GM04503 (cell line): ENCODE measurements at regions not wholly inside any gene's neighbourhood (a gene's known extent, or its start where the extent isn't known, plus 50 kb on each side); places are given as distances from the start of the nearest gene placed in this dataset.
"Not testable (repeated sequence)": the region's sequence is repeated elsewhere in the genome, so short reads cannot be mapped to it uniquely, and the experiment has no call there.

Experiments
- DNase-seq: peaks from one replicate; pipeline ENCODE4 v3.0.0-alpha.2; 2012; ENCODE audit warnings: low read depth

DNA sequence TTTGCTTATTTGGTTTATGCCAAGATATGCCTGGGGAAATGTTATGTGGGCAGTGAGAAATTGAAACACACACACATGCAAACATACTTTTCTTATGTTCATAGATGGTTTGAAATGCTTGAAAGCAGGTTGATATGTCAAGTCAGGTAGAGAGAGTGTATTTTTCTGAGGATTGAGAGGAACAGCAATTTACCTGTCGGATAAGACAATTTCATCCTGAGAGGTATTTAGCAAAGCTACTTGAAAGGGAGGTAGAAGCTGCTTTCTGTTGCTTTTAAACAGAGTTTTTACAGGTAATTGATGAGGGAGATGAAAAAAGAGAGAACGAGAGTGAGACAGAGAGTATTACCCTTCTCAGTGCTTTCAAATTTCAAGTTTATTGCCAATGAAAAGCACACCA is 854.3 kb downstream of the CDH8 start:
- DNase-seq, result no peak

DNA sequence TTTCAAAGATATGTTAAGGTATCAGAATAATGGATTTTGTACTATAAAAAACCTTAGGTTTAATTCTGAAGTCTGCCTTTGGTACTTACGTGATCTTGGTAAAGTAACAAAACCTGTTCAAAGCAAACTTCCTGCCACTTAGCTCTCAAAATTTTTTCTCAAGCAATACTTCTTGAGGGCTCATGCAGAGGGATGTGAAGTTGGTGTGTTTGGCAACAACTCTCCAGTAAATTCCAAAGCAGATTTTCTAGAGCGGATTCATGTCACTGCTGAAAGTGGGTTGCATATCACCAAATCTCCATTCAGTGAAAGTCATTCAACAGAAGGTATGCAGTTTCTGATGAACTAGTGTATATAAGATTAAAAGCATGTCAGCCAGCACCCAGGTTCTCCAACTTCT is 856.7 kb downstream of the CDH8 start:
- DNase-seq, result no peak

DNA sequence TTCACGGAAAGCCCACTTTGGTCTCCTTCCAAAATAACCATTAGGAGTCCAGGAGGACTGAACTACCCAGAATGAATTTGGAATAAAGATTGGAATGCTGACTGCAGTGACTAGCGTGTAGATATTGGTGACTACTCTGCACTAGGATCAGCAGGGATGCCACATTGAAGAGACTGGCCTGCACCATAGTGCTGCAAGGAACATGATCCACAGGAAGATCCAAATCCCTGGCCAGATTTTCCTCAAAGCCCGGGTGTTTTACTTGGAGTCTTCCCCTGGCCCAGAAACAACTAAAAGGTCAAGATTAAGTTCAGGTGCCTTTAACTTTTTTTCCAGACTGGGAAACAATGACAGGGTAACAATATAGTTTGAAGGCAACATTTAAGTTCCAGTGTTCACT is 870.4 kb downstream of the CDH8 start:
- no peak for DNase-seq

DNA sequence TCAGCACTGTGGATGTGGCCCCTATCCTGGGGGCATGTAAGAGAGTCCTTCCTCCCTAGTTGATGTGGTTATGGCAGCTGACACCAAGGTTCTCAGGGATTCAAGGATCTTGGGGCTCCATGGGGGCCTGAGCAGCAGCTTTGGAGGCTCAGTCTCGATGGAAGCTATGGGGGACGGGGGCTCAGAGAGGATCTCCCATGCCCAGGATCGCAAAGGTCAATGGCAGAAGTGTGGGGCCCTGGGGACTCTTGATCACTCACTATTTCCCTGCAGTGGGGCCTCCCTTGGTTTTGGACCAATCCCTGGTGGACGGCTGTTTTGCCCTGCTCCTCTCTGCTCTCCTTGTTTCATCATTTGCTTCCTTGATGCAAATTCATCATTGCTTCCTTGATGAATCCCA is 885.9 kb downstream of the CDH8 start:
- DNase-seq, result no peak

DNA sequence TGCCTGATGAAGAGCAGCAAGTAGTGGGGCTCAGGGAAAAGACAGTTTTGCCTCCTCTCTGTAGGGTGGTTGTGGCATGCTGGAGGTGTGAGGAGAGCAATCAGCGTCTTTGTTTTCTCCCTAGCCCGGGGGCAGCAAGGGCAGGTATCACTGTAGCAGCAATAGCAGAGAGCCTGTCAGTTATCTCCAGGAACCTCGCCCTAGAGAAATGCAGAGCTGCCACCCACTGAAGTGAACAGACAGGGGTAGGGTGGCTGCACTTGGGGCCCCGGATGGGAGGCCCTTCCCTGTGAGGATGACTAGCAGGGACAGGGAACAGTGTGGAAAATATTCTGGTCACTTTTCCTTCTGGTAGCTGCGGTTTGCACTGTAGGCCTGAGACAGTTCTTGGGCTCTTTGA is 886.5 kb downstream of the CDH8 start:
- no peak for DNase-seq

DNA sequence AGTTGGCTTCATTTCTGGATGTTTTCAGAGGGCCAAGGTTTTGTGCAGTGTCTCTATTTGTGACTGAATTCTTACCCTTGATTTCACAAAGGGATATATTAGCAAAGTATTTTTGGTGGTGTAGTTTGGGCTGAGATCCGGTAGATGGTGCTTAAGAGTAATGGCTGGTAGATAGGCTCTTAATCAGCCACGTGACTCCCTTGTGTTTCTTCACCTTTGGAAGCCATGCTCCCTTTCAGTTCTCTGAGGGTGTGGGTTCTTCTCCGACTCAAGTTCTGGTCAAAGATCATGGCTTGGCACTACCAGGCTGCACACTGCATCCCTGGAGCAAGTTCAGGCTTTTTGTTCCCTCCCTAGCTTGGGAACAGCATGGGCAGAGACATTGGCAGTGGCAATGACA is 887.3 kb downstream of the CDH8 start:
- DNase-seq, result no peak

DNA sequence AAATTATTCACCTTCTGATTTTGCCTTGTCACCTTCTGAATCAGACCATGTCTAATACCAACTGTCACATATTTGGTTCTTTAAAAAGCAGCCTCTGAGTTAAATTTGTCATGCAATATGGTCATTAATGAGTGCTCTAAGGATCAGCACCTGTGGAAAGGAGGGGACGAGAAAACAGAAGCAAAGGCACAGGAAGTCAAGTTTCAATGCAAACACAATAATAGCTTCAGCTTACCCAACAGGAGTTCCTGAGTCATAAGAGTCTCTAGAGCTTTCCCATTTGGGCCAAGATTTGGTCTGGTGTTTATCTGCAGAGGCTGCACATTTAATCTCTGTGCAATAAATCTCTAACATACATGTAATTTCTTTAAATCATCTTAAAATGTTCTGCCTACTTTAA is 889.8 kb downstream of the CDH8 start:
- no peak for DNase-seq

DNA sequence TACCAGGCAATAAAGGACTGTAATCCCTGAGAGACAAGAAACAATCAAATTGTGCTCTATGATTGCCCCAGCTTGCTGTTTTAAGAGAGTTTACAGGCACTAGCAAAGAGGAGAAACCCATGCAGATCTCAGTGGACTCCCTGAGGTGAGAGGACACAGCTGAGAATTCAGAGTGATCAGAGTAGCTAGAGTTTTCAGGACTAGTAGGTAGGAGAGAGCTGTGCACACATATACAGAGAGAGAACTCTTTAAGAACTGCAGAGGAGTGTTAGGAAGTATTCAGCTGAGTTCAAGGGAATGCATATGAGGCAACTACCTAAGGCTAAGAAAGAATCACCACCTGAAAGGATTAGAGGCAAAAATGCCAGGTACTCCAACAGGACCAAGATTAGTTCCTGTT is 904.8 kb downstream of the CDH8 start:
- no peak for DNase-seq

DNA sequence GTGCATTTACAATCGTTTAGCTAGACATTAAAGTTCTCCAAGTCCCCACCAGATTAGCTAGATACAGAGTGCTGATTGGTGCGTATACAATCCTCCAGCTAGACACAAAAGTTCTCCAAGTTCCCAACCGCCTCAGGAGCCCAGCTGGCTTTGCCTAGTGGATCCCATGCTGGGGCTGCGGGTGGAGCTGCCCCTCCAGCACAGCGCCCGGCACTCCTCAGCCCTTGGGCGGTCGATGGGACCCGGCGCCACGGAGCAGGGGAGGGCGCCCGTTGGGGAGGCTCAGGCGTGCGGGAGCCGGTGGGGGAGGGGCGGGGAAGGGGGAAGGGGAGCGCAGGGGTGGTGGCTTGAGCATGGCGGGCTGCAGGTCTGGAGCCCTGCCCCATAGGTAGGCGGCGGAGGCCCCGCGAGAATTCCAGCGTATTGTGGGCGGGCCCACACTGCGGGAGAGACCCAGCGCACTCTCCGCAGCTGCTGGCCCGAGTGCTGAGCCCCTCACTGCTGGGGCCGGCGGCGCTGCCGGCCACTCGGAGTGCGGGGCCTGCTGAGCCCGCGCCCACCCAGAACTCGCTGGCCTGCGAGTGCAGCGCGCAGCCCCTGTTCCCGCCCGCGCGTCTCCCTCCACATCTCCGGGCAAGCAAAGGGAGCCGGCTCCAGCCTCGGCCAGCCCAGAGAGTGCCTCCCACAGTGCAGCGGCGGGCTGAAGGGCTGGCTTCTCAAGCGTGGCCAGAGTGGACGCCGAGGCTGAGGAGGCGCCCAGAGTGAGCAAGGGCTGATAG is 907.5 kb downstream of the CDH8 start:
- no peak for DNase-seq

DNA sequence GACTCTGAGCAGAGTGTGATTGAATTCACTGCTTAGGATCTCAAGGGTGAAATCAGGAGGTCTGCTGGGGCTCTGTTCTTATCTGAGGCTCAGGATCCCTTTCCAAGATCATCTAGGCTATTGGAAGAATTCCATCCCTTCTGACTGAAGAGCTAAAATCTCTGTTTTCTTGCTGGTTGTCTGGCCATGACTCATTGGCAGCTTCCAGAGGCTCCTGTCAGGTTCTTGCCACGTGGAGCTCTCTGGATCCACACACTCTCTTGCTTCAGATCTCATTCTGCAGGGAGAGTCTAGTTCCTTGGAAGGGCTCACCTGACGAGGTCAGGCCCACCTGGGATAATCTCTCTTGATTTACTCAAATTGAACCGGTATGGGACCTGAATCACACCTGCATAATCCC is 930.7 kb downstream of the CDH8 start:
- no peak for DNase-seq

DNA sequence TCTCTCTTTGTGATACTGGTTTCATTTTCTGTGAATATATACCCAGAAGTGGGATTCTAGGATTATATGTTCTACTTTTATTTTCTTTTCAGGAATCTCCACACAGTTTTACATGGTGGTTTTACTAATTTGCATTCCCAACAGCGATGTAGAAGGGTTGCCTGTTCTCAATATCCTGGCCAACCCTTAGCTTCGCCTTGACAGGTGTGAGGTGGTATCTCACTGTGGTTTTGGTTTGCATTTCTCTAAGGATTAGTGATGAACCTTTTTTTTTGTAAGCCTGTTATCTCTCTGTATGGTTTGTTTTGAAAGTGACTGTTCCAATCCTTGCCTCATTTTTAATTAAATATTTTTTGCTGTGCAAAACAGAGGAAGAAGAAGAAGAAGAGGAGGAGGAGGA is 937.7 kb downstream of the CDH8 start:
- no peak for DNase-seq

DNA sequence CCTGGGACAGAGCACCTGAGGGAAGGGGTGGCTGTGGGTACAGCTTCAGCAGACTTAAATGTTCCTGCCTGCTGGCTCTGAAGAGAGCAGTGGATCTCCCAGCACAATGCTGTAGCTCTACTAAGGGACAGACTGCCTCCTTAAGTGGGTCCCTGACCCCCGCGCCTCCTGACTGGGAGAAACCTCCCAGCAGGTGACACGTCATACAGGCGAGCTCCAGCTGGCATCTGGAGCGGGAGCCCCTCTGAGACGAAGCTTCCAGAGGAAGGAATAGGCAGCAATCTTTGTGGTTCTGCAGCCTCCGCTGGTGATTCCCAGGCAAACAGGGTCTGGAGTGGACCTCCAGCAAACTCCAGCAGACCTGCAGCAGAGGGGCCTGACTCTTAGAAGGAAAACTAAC is 944.9 kb downstream of the CDH8 start:
- not testable (repeated sequence) for DNase-seq

DNA sequence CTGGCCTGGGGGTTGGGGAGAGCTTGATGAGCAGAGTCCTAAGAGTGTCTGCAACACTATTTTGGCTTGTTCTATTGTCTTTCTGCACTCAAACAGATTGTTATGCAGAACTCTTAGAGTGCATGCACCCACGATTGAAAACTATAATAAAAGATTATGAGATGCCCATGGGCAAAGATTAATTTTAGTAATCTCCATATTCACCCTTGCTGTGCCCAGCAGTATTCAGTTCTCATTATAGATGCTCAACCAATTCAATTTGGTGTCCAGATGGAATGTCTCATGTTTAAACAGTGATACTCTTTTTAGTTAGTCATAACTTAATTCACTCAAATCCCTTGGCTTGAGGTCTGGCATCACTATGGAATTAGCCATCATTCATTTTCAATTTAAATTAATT is 952.5 kb downstream of the CDH8 start:
- no peak for DNase-seq

DNA sequence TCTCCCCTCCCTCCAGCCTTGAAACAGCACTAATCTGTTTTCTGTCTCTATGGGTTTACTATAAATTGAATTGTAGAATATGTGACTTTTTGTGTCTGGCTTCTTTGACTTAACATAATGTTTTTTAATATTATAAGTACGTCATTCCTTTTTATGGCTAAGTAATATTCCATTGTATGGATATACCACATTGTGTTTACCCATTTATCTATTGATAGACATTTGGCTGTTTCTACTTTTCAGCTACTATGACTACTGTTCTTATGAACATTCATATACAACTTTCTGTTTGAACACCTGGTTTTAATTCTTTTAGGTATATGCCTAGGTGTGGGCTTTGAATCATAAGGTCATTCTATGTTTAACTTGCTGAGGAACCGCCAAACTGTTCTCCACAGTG is 961.9 kb downstream of the CDH8 start:
- DNase-seq, result no peak

DNA sequence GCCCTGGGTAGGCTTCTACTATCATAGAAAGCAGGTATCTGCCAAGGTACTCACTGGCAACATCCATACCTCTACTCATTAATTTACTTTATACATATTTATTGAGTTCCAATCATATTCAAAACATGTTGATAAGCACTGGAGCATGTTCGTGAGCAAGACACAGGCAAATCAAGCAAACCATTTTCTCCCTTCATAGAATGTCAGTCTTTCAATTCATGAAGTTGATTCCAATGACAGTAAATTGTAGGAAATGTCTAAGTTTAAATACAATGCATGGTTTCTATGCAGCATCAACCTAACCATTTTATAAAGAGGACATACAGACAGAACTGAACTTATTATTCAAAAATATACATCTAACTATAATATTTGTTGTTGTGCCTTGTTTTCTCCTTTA is 978.6 kb downstream of the CDH8 start:
- DNase-seq, result no peak

DNA sequence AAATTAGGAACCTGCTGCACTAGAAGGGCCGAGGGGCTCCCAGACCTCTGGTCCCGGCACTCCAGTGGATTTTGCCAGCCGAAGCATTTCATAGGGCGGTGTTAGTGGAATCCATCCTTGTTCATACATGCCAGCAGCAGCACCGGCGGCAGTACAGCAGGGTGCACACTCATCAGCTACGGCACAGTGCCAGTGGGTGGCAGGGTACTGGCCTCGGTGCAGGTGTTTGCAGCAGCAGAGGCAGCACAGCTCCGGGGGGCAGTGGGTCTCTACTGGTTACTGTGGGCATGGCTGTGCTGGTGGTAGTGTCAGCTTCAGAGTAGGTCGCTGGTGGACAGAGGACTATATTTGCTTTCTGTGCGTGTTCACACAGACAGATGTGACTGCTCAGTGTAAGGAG is 985.7 kb downstream of the CDH8 start:
- DNase-seq, result no peak

DNA sequence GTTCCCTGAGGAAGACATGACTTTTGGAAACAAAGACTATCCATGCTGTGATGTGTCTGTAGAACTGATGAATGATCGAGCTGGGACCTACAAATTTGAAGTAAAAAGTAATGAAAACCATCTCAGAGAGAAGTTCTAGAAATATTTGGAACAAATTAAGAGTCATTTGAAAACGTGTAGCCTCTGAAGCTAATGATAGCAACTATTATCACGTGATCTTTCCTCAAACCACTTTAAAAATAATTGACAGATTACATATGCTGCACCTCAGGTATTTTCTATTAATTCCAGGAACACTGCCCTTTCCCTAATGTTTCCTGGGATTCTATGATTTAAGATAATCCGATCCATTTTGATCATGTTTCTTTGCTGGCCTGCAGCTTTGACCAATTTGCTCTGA is 990.3 kb downstream of the CDH8 start:
- no peak for DNase-seq

DNA sequence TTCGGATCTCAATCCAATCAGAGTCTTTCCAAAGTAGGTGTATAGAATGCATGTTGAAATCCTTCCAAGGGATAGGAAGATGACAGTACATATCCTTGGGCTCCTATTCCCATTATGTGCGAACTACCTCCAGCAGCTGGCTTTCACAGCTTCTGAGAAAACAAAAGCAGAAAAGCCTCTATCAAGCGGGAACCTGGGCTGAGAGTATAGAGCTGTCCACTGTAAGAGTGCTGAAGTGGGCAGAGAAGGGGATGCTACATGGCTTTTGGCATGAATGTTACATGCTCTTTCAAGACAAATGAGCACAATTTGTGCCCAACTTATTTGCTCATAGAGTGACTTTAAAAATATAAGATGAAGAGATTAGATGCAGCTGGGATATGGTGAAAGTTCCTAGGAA is 993.5 kb downstream of the CDH8 start:
- no peak for DNase-seq

DNA sequence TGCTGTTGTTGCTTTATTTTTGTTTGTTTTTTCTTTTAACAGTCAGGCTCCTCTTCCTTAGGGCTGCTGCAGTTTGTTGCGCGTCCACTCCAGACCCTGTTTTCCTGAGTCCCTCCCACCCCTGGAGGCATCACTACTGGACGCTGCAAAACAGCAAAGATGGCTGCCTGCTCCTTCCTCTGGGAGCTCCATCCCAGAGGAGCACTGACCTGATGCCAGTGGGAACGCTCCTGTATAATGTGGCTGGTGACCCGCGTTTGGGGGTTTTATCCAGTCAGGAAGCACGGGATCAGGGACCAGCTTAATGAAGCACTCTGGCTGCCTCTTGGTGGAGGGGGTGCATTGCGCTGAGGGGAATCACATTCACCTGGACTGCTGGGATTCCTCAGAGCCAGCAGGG is 1005.6 kb downstream of the CDH8 start:
- no peak for DNase-seq

DNA sequence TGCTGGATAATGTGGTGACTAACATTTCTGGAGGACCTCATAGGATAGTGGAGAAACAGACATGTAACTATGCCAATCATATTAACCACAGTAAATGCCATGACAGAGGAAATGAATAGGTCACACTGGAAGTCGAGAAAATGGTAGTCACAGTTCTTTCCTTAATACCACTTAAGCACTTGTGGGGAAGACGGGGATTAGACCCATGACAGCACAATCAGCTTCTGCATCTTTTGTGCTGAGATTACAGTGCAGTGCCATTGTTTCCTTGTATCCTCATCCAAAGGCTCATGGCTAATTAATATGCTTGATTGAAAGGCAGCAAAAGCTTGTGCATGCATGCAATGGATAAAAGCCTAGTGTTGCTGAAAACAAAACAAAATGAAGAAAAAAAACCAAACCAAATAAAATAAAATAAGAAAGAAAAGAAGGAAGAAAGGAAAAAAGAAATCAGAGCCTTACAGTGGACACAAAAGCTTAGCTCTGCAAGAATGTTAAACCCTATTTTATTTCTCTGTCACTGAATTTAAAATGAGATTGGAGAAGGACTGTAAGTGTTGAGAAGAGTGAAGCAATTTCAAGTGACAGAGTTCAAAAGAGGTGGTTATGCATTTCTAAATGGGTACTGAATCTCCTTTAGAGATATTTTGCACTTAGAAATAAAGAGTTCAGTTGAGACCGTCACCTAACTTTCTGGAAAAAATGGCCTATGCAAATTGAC is 1011.9 kb downstream of the CDH8 start:
- DNase-seq, result no peak

DNA sequence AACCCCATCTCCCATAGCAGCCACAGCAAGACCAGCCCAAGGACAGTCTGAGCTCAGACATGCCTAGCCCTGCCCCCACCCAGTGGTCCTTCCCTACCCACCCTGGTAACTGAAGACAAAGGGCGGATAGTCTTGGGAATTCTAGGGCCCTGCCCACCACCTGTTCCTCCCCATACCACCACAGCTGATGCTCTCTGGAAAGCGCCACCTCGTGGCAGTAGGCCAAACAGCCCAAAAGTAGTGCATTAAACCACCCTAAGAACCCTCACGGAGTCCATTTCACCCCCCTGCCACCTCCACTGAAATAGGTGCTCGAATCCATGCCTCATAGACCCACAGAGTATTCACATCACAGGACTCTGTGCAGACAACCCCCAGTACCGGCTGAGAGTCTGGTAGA is 1021.4 kb downstream of the CDH8 start:
- DNase-seq, result no peak

DNA sequence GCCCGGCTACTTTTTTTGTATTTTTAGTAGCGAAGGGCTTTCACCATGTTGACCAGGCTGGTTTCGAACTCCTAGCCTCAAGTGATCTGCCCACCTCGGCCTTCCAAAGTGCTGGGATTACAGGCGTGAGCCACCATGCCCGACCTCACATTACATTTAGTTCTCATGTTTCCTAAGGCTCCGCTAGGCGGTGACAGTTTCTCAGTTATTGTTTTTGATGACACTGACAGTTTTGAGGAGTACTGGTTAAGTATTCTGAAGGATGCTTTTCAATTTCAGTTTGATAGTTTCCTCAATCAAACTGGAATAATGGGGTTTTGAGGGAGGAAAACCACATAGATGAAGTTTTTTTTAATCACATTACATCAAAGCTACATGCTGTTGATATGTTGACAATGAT is 1028.5 kb downstream of the CDH8 start:
- no peak for DNase-seq

DNA sequence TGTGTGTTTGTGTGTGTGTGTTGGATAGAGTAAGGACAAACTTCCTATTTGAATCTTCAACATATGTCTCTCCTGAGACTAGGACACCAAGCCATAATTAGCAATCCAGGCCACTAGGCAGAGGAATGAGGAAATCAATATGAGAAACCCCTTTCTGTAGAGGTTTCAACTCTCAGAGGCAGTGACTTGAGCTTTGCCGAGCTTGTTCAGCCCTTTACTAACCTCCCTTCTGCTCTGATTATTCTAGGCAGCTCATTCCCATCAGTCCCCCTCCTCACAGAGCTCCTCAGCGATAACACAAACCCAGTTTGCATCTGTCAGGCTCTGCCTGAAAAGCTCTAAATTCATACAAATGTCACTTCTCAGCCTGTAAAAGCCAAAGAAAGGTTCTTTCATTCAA is 1030.3 kb downstream of the CDH8 start:
- no peak for DNase-seq
